ENCODE measurements at regions not wholly inside any gene's neighbourhood (a gene's known extent, or its start where the extent isn't known, plus 50 kb on each side); places are given as distances from the start of the nearest gene placed in this dataset.

- POLR2A ChIA-PET, result no interaction called here
- Histone ChIP-seq H3K4me3 (ENCODE audit: low read depth, low read length) (no peak overlapping the region), H3K27me3 (ENCODE audit: control insufficient read depth, insufficient read depth, low read length) (no peaks in the 10 kb centered on the region), H3K36me3 (ENCODE audit: control insufficient read depth, insufficient read depth, low read length) (no peaks in the 10 kb centered on the region)
- DNase-seq (ENCODE audit: low read depth), result no peak
- CTCF ChIA-PET, result no interaction called here
- TF ChIP-seq, protein P1, sequence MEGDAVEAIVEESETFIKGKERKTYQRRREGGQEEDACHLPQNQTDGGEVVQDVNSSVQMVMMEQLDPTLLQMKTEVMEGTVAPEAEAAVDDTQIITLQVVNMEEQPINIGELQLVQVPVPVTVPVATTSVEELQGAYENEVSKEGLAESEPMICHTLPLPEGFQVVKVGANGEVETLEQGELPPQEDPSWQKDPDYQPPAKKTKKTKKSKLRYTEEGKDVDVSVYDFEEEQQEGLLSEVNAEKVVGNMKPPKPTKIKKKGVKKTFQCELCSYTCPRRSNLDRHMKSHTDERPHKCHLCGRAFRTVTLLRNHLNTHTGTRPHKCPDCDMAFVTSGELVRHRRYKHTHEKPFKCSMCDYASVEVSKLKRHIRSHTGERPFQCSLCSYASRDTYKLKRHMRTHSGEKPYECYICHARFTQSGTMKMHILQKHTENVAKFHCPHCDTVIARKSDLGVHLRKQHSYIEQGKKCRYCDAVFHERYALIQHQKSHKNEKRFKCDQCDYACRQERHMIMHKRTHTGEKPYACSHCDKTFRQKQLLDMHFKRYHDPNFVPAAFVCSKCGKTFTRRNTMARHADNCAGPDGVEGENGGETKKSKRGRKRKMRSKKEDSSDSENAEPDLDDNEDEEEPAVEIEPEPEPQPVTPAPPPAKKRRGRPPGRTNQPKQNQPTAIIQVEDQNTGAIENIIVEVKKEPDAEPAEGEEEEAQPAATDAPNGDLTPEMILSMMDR (IDR thresholded peaks at IDR 0.05; ENCODE audit: insufficient read depth, low read depth, low read length), result no peak
Measured at GRCh38 chr14:98867146-98867545, 404.9 kb downstream of the BCL11B start.

DNA sequence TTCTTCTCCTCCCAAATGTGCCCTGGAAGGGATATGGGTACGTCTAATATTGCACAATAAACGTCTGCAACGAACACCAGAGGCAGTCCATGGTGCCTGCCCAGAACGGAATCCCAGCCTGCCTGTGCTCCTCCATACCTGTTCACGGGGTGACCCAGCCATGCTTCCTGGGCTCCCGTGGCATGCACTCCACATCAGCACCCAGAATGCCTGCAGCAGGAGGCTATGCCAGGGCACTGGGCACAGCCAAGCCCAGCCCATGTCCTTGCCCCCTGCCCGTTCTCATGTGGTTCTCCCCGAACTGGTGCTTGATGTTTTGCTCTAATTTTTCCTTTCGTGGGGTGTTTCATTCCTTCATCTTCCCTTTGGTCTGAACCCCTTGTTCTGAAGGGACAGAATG is 404.3 kb downstream of the BCL11B start:
- H3K4me3 ChIP-seq (ENCODE audit: low read depth, low read length), result no peak overlapping the region
- H3K36me3 ChIP-seq (ENCODE audit: control insufficient read depth, insufficient read depth, low read length), result no peaks in the 10 kb centered on the region
- no peak for DNase-seq (ENCODE audit: low read depth)
- CTCF ChIA-PET, result no interaction called here
- POLR2A ChIA-PET, result no interaction called here
- no peaks in the 10 kb centered on the region for H3K27me3 ChIP-seq (ENCODE audit: control insufficient read depth, insufficient read depth, low read length)
- TF ChIP-seq, protein P1 (IDR thresholded peaks at IDR 0.05; ENCODE audit: insufficient read depth, low read depth, low read length), result no peak

- TF ChIP-seq, protein P1 (IDR thresholded peaks at IDR 0.05; ENCODE audit: insufficient read depth, low read depth, low read length), result no peak
- Histone ChIP-seq H3K36me3 (ENCODE audit: control insufficient read depth, insufficient read depth, low read length) (no peaks in the 10 kb centered on the region), H3K27me3 (ENCODE audit: control insufficient read depth, insufficient read depth, low read length) (no peaks in the 10 kb centered on the region), H3K4me3 (ENCODE audit: low read depth, low read length) (no peak overlapping the region)
- no peak for DNase-seq (ENCODE audit: low read depth)
- POLR2A ChIA-PET, result no interaction called here
- CTCF ChIA-PET, result no interaction called here
Measured at GRCh38 chr14:98868866-98869265, 403.1 kb downstream of the BCL11B start.

DNA sequence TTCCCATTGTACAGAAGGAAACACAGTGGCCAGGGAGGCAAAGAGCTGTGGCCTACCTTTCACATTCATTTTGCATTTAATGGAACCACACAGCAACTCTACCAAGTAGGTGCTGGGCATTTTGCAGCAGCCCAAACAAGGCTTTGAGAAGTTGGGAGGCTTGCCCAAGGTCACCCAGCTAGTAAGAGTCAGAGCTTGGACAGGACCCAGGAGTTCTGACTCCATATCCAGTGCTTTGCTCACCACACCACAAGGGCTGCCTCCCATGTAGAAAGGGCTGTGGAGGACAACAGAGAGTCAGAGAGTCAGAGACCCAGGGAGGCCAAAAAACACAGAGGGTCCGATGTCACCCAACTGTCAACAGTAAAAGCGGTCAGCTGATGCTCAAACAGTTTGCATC is 400.2 kb downstream of the BCL11B start:
- Histone ChIP-seq H3K27me3 (ENCODE audit: control insufficient read depth, insufficient read depth, low read length) (no peaks in the 10 kb centered on the region), H3K36me3 (ENCODE audit: control insufficient read depth, insufficient read depth, low read length) (no peaks in the 10 kb centered on the region), H3K4me3 (ENCODE audit: low read depth, low read length) (no peak overlapping the region)
- TF ChIP-seq, protein P1 (IDR thresholded peaks at IDR 0.05; ENCODE audit: insufficient read depth, low read depth, low read length), result no peak
- ChIA-PET POLR2A (no interaction called here), CTCF (no interaction called here)
- DNase-seq (ENCODE audit: low read depth), result no peak

DNA sequence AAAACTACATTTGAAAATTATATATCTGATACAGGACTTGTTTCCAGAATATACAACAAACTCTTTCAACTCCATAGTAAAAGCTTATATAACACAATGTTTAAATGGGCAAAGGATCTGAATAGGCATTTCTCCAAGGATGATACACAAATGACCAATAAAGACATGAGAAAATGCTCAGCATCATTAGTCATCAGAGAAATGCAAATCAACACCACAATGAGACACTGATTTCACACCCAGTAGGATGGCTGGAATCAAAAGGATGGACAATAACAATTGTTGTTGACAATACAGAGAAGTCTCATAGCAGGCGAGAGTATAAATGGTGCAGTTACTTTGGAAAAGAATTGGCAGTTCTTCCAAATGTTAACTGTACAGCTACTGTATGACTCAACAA is 394.9 kb downstream of the BCL11B start:
- no peak for DNase-seq (ENCODE audit: low read depth)
- ChIA-PET CTCF (no interaction called here), POLR2A (no interaction called here)
- Histone ChIP-seq H3K4me3 (ENCODE audit: low read depth, low read length) (no peak overlapping the region), H3K36me3 (ENCODE audit: control insufficient read depth, insufficient read depth, low read length) (no peaks in the 10 kb centered on the region), H3K27me3 (ENCODE audit: control insufficient read depth, insufficient read depth, low read length) (no peaks in the 10 kb centered on the region)
- TF ChIP-seq, protein P1 (IDR thresholded peaks at IDR 0.05; ENCODE audit: insufficient read depth, low read depth, low read length), result no peak
